GM19324 (cell line): ENCODE measurements at regions not wholly inside any gene's neighbourhood (a gene's known extent, or its start where the extent isn't known, plus 50 kb on each side); places are given as distances from the start of the nearest gene placed in this dataset.

ENCODE experiments used
- ATAC-seq: cut with Tn5 transposase; IDR thresholded peaks from one replicate; pipeline ENCODE4 v1.9.1; 2021; ENCODE audit warnings: mild to moderate bottlenecking, moderate library complexity; ENCODE audit not compliant: unreplicated experiment, low FRiP score

DNA sequence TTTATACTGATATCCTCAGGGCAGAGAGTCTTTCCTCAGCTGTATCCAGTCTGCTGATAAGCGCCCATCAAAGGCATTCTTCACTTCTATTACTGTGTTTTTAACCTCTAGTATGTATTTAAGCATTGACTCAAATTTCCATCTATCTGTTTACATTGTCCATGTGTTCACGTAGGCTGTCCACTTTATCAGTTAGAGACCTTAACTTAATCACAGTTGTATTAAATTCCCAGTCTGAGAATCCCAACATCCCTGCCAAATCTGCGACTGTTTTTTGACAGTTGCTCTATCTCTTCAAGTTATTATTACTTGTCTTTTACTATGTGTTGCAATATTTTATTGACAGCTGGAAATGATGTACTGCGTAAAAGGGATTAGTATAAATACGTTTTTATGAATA lies 1613.7 kb upstream of the MIR17HG start:
- no peak for ATAC-seq

DNA sequence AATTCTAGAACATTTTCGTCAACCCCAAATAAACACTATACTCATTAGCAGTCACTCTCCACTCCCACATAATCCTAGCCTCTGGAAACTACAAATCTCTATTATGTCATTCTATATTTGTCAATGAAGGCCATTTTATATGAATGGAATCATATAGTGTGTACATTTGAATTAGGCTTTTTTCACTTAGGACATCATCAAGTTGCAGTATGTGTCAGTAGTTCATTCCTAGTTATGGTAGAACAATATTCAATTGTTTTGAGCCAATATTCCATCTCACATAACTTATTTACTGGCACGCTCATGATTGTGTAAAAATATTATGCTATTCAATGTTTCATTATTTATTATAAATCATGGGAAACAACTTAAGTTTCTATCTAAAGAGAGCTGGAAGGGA lies 1610.4 kb upstream of the MIR17HG start:
- ATAC-seq: no peak

DNA sequence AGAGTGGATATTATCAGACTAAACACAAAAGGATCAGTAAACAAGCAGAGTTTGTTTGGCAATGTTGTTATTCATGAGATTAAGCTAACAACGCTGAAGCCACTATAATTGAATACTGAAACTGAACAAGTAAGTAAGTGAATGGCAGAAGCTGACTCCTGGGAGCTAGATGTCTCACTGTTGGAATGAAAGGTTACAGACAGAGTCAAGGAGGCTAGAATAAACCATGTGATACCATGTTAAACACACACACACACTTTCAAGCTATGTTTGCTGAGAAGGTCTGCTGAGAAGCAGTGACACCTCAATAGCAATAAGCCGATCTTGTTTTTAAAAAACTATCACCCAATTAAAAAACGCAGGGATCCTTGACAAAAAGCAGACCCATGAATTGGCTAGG lies 1609.4 kb upstream of the MIR17HG start:
- no peak for ATAC-seq

DNA sequence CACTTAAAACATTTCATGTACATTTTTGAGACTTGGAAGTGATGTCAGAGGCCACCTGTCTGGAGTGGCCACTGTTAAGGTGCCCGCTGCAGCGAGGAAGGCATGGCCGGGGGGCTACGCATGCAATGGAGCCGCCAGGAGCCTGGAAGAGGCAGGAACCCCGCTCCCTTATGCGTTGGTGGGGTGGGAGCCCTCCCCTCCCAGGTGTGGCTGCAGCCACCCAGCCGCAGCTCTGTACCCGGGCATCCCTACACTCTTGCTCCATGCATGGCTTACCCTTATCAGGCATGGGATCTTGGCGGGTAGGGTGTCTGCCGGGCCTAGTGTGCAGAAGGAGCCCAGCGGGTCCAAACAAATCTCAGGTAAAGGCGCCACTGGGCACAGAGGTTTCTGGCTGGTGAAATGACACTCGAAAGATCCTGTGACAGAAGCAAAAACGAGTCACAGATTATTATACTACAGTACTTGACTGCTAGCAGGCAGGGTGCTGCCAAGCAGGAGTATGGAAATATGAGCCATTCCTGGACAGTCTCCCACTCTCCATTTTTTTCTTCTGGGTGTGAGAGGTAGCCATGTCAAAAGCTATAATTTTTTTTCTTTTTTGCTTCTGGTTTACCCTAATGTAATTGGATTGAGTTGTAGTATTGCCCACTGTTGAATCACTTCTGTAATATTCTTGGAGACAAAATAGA lies 1606.3 kb upstream of the MIR17HG start:
- no peak for ATAC-seq

DNA sequence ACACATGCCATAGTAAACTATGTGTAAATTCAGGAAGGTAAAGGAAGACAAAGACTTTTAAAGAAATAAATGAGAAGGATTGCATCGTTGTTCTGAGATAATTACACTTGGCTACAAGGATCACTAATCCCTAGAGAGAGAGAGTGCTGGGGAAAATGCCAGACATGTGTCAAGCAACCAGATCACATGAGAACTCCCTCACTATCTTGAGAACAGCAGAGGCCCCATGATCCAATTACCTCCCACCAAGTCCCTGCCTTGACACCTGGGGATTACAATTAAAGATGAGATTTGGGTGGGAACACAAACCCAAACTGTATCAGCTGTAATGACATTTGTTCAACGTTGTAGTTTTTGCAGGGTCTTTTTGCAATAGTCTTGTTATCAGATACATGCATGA lies 1600.9 kb upstream of the MIR17HG start:
- no peak for ATAC-seq

DNA sequence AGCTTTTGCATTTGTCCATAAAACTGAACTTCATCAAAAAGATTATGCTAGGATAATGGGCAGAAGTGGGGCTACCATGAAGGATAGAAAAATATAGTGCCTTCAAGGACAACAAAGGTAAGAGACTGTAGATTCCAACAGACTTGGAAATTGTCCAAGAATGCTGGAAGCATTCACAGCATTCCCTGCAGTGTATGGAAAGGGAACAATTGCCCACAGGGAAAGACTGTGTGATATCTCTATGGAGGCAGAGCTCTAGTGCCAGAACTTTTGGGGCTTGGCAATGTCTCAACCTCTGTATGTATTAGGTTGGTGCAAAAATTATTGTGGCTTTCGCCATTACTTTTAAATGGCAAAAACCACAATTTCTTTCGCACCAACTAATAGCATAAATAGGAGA lies 1598.8 kb upstream of the MIR17HG start:
- no peak for ATAC-seq

DNA sequence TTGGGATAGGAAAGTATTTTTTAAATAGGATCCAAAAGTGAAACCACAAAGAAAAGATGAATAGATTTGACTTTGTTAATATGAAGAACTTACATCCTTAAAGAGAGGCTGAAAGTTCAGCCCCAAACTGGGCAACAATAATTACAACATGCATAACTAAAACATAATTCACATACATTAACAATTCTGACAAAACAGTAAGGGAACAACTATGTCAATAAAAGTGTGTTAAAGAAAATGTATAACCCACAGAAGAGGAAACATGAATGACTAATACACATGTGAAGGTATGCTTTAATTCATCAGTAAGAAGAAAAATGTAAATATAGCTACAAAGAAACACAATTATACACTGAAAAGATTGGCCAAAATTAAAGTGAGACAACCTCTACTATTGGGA lies 1597.6 kb upstream of the MIR17HG start:
- no peak for ATAC-seq

DNA sequence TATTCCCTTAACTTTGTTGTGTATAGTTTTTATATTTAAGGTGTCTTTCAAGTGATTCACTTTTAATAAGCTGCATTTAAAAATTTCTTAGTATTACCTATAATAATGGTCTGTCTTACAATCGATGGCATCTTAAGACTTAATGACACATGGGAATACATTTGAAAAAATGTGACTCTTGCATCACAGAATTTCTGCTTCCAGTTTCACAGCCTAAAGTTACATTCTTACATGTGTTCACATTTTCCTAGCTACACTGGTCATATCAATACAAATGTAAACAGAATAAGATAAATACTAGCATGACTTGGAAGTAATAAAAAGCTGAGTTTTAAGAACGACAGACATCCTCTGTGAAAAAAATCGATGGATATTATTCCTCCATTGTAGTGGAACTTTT lies 1597.1 kb upstream of the MIR17HG start:
- no peak for ATAC-seq

DNA sequence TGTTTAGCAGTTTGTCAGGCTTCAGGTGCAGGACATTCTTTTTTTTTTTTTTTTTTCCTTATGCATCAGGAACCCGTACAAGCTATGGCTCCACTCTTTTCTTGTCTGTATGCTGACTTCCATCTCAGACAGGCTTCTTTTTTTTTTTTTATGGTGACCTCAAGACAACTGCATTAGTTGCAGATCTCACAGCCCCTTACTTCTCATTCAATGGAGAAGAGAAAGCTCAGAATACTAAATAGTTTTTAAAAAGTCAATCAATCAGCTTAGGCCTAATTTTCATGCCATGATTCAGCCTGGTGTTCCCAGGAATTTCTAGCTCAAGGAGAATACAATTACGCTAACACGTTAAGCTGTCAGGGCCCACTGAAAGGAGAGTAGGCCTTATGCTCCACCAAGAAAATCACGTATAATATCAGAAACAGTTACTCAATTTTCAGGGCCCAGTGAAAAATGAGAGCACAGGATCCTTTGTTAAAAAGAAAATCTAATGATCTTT lies 1596.0 kb upstream of the MIR17HG start:
- no peak for ATAC-seq

DNA sequence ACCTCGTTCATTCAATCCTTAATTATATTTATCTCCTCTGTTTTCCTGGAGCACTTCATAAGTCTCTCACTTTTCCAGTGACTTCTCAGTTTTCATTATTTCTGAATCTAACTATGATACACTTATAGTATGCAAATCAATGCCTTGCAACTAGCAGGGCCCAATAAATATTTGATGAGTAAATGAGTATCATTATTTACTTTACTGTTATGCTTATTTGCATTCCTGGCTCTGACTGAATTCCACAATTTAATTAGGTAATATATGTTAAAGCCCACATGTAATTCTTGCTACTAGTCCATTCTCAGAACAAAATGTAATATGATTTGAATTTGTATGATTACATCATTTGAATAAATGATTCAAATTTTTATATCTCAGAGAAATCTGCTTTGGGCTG lies 1595.1 kb upstream of the MIR17HG start:
- ATAC-seq: no peak

DNA sequence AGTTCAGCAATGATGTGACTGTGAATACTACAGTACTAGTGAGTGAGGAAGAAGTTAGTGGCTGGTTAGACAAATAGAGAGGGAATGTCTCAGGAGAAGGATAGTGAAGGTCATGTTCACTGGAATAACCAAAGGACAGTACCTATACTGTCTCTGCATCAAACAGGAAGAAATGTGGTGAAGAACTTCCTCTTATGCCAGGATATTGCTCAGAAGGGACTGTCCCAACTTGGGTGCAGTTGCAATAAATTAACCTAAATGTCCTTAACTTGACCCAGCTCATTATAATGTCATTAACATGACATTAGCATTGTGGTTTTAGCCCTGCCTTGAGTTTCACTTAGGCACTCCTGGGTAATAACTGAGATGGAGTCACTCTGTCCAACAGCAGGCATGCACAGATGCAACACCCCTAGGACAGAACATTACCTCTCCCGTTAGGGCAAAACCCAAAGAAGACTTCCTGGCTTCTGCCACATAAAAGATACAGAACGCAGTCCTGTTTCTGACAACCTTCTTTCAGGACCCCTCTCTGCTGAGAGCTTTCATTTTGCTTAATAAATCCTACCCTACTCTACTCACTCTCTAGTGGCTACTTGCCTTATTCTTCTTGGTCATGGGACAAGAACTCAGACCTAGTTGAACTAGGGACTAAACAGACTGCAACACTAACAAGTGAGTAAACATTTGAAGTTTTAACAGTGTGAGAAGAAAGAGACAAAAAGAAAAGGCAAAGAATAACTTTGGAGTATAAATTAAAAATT lies 1591.6 kb upstream of the MIR17HG start:
- no peak for ATAC-seq

DNA sequence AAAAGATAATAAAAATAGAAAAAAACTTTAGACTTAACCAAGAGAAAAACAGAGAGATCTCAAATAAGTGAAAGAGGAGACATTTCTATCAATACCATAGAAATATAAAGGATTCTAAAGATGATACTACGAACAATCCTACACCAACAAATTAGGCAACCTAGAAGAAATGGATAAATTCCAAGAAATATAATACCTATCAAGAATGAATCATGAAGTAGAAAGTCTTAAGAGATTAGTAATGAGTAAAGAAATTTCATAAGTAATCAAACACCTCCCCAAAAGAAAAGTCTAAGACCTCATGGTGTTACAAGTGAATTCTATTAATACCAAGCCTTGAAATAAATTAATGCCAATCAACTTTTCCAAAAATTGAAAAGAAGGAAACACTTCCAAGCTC lies 1584.5 kb upstream of the MIR17HG start:
- no peak for ATAC-seq

DNA sequence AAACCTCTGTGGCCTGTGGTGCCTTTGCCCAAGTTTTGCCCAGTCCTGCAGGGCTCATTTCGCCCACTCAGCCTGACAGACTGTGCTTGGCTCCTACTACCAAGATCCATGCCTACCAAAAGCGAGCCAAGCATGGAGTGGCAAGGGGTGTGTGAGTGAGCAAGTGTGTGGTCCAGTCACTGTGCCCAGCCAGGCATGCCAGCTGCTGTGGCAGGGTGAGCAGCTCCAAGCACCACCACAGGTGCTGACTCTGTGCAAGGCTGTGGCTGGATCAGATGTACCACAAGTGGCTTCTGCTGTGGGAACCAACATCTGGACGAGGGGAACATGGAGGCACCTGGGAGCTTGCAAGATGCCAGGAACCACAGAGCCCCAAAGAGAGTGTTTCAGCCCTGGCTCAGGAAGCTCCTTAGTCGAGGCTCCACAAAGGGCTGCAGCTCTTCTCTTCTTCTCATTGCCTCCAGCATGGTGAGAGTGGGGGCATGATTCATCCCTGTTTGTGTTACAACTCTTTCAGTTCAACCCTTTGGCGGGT lies 1564.2 kb upstream of the MIR17HG start:
- no peak for ATAC-seq

DNA sequence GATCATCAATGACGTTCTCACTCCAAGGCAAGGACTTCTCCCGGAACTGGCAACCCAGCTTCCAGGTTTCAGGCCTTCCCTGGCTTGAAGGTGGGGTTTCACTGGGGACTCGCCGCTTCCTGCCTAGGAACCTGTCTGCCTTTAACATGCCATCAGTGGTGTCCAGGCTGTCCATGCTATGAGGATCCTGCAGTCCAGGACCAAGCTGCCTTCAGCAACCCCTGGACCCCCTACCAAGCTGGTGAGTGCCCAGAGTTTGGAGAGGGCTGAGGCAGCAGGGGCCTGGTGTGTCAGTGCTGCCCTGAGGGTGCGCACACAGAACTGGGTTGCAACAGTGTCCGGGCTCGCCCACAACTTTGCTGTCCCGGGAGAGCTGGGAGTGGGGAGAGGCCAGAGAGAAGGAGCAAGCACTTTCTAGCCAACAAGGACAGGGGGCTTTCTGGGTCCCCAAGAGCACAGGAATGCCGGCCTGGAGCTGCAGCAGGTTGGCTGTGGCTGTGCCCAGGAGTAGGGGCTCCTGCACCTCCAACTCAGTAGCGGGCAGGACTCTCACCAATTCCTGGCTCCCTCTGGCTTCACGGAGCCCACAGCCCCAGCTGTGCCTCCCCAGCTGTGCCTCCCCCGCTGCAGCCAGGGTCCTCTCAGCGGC lies 1563.2 kb upstream of the MIR17HG start:
- no peak for ATAC-seq

DNA sequence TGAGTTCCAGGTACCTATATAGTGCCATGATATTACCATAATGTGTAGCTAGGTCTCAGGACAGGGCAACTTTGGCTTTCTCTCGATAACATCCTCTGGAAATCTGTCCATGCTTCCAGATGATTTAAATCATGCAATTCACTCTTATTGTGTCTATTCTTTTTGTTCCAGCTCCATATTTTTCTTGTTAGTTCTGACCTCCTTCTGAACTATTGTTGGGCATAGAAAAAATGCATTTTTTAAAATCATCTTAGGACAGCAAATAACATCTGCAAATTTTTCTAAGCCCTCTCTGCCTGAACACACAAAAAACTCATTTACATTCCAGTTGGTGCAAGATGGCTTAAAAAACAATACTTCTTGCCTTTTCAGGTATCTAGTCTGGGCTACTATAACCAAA lies 1561.0 kb upstream of the MIR17HG start:
- ATAC-seq: no peak

DNA sequence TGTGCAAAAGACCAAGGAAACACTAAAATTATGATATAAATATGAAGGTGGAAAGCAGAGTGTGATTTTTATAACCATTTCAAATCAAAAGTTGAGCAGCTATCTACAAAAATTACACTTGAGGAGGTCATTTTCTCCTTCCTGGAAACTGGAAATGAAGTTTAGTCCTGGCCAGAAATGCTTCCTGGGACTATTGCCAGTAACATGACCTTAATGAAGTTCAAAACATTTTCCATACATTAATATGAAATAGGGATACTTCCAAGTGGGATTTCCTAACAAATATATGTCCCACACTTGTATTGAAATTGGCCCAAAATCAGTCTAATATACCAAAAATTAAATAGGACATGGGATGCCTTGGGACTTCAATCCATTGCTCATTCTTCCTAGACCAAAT lies 1556.8 kb upstream of the MIR17HG start:
- ATAC-seq: no peak

DNA sequence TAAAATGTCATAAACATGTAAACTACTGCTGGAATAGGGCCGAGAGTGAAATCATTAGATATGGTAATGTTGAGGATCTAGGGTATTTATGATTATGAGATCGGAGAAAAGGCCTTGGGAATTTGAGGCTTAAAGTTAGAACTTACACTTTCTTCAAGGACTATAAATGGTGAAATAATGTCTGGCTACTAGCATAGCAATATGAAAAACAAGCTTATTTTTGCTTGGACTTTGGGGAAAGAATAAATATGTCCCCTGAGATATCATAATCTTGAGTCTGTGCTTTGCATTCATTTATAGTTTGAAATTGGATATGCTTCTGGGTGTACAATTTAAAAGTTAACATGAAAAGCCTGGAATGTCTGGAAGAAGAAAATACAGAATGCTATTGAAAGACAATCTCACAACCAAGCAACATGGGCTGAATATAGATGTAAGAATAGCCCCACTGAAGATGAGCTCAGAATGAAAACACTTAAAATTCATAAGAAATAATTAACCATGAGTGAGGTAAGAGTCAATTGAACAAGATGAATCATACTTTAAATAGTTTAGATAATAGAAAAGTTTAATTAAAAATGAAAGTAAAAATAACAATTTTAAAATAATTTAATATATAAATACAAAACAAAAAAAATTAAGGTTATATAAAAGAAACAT lies 1555.4 kb upstream of the MIR17HG start:
- ATAC-seq: no peak

DNA sequence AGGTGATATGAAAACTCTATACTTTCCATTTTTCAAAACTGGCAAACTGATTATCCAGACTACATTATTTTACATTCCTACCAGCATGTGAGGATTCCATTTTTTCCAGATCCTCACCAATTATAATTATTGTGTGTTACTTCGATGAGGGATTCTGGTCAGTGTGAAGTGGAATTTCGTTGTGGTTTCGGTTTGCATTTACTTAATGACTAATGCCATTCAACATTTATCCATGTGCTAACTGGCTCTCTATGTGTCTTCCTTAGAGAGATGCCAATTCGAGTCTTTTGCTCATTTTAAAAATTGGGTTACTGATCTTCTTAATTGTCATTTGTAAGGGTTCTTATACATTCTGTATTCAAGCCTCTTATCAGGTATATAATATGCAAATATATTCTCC lies 1551.3 kb upstream of the MIR17HG start:
- no peak for ATAC-seq

DNA sequence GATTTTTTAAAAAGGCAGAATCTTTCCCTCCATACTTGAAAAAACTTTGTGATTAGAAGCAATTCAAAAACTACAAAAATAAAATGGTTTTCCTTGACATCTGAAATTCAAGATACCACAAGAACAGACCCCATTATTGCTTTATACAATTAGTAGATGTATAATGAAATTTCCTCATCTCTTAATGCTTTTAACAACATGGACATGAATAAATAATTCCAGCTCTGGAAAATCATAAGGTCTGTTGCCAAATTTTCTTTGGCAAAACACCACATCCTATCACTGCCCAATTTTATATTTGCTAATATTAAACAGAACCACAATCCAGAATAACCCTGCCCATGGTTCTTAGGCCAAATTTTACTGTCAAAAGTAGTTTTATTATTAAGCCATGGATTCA lies 1543.6 kb upstream of the MIR17HG start:
- no peak for ATAC-seq

DNA sequence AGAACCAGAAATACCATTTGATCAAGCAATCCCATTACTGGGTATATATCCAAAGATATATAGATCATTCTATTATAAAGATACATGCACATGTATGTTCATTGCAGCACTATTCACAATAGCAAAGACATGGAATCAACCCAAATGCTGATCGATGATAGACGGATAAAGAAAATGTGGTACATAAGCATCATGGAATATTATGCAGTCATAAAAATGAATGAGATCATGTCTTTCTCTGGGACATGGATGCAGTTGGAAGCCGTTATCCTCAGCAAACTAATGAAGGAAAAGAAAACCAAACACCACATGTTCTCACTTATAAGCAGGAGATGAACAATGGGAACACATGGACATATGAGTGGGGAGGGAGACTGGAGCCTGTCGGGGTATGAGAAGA lies 1540.9 kb upstream of the MIR17HG start:
- no peak for ATAC-seq

DNA sequence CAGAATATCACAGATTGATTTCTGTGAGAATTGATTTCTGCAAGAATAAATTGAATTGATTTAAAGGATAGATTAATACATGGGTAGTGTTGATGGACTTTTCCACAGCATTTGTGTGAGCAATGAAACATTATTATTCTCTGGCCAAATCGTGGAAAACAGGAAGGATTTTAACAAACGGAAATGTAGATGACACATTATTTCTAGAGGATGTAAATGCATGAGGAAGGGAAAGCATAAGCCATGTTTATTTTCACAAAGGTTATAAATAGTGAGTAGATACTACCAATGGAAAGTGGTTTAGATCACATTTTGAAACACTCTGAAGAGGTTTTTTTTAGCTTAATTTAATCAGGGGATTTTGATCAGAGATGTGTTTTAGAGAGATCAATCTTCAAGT lies 1534.6 kb upstream of the MIR17HG start:
- ATAC-seq: no peak
